Upper lobe of left lung (tissue), 6 donors: ENCODE measurements at regions not wholly inside any gene's neighbourhood (a gene's known extent, or its start where the extent isn't known, plus 50 kb on each side); places are given as distances from the start of the nearest gene placed in this dataset.

Source experiments
- ATAC-seq, 2 donors: fragments of 200-7000 bp; cut with Tn5 transposase; one replicate each; pipeline ENCODE4 v1.9.1; 2022; ENCODE audit warnings: mild to moderate bottlenecking in 2 of 2, moderate library complexity in 2 of 2; ENCODE audit not compliant: low FRiP score in 2 of 2
- DNase-seq, 2 donors: peaks; one replicate each; pipeline ENCODE4 v3.0.0-alpha.2; 2019 to 2020
- H3K27ac ChIP-seq, 4 donors: fragments of 200-600 bp; sonication (generic); one replicate each; pipeline ENCODE4 v1.5.1; 2016 to 2019
- H3K27me3 ChIP-seq, 4 donors: fragments of 200-600 bp; sonication (generic); one replicate each; pipeline ENCODE4 v1.5.1; 2017 to 2019
- H3K36me3 ChIP-seq, 4 donors: fragments of 200-600 bp; sonication (generic); one replicate each; pipeline ENCODE4 v1.5.1; 2016 to 2019
- H3K4me1 ChIP-seq, 4 donors: fragments of 200-600 bp; sonication (generic); one replicate each; pipeline ENCODE4 v1.5.1; 2018 to 2019
- H3K4me3 ChIP-seq, 4 donors: fragments of 200-600 bp; sonication (generic); one replicate each; pipeline ENCODE4 v1.5.1; 2017 to 2019; ENCODE audit warnings: mild to moderate bottlenecking in 2 of 4, moderate library complexity in 1 of 4
- H3K9me3 ChIP-seq, 4 donors: fragments of 200-600 bp; sonication (generic); one replicate each; pipeline ENCODE4 v1.5.1; 2018 to 2019
- CTCF ChIP-seq, 6 experiments: fragments of 450-650 bp in 4 of 6; fragments of 200-600 bp in 2 of 6; sonication (generic) in 2 of 6; IDR thresholded peaks; one replicate each; pipeline ENCODE4 v1.5.1; 2016 to 2019; ENCODE audit warnings: antibody characterized with exemption in 6 of 6
- EP300 ChIP-seq, 4 donors: sonication (generic); formaldehyde crosslinking; IDR thresholded peaks; one replicate each; pipeline ENCODE4 v1.5.1; 2017; ENCODE audit warnings: antibody characterized with exemption in 4 of 4, control low read depth in 2 of 4
- POLR2A ChIP-seq, 4 donors: fragments of 450-650 bp; IDR thresholded peaks; one replicate each; pipeline ENCODE4 v1.5.1; 2016 to 2017; ENCODE audit warnings: antibody characterized with exemption in 4 of 4, mild to moderate bottlenecking in 2 of 4
- POLR2AphosphoS5 ChIP-seq, 2 donors: sonication (generic); formaldehyde crosslinking; IDR thresholded peaks; one replicate each; pipeline ENCODE4 v1.5.1; 2017; ENCODE audit warnings: antibody characterized with exemption in 2 of 2
- WGBS, 2 donors: methylation state at CpG; one replicate each; pipeline ENCODE4 v1.1.5; 2017 to 2018; 5-methylcytosine and 5-hydroxymethylcytosine counted together
- donor health status: DM: no; HTN: no; CAD: no; lungs with moderate emphysema.
- donor health status: DM: no; HTN: yes; CAD: no; lungs with severe emphysema.

- H3K27ac ChIP-seq, result no peak overlapping the region
- 45 to 76% methylated on average over 1 of the region's 1 CpG for WGBS, 2 donors
- H3K4me1 ChIP-seq, result peaks cover 0 to 4% (median 0%) of the 10 kb centered on the region in 4 donors
- H3K4me3 ChIP-seq, result no peak overlapping the region
- H3K27me3 ChIP-seq, result no peaks in the 10 kb centered on the region
- DNase-seq, result no peak
- peak in 1 of 2 donors; percentile 32 for ATAC-seq
- TF ChIP-seq EP300 (IDR thresholded peaks at IDR 0.05), result no peak
- no peak for TF ChIP-seq POLR2A (IDR thresholded peaks at IDR 0.05)
- TF ChIP-seq POLR2AphosphoS5 (IDR thresholded peaks at IDR 0.05), result no peak
- TF ChIP-seq CTCF (IDR thresholded peaks at IDR 0.05), result no peak
- no peaks in the 10 kb centered on the region for H3K36me3 ChIP-seq
- no peaks in the 10 kb centered on the region for H3K9me3 ChIP-seq
These were observed 144.3 kb upstream of the KLF3 start for GRCh38 chr4:38519666-38520065.

- DNase-seq (peak in 1 of 2 donors; percentile 32), ATAC-seq (peak; percentile 37 to 55)
- H3K4me3 ChIP-seq, result no peak overlapping the region
- no peaks in the 10 kb centered on the region for H3K27me3 ChIP-seq
- 62 to 75% methylated on average over 5 of the region's 5 CpGs for WGBS, 2 donors
- H3K9me3 ChIP-seq, result no peaks in the 10 kb centered on the region
- H3K27ac ChIP-seq, result no peak overlapping the region
- peaks cover 0 to 8% (median 0%) of the 10 kb centered on the region in 4 donors for H3K4me1 ChIP-seq
- TF ChIP-seq CTCF (IDR thresholded peaks at IDR 0.05) (no peak), POLR2A (IDR thresholded peaks at IDR 0.05) (no peak), EP300 (IDR thresholded peaks at IDR 0.05) (no peak)
- no peaks in the 10 kb centered on the region for H3K36me3 ChIP-seq
These were observed 140.9 kb upstream of the KLF3 start for GRCh38 chr4:38523054-38523453.

GRCh38 chr4:38523524-38524448, 140.2 kb upstream of the KLF3 start:
- WGBS, 2 donors, result 67 to 77% methylated on average over 16 of the region's 16 CpGs
- ATAC-seq, result peak; percentile 46 to 67
- no peaks in the 10 kb centered on the region for H3K36me3 ChIP-seq
- H3K27me3 ChIP-seq, result no peaks in the 10 kb centered on the region
- peak overlapping the region in 3 of 4 donors; percentile 18 to 61 (median 53) for H3K27ac ChIP-seq
- H3K9me3 ChIP-seq, result no peaks in the 10 kb centered on the region
- no peak for TF ChIP-seq POLR2AphosphoS5 (IDR thresholded peaks at IDR 0.05)
- no peak for TF ChIP-seq POLR2A (IDR thresholded peaks at IDR 0.05)
- TF ChIP-seq EP300 (IDR thresholded peaks at IDR 0.05), result no peak
- TF ChIP-seq CTCF (IDR thresholded peaks at IDR 0.05), result no peak
- H3K4me1 ChIP-seq, result peaks cover 0 to 8% (median 0%) of the 10 kb centered on the region in 4 donors
- peak overlapping the region in 1 of 4 donors; percentile 5 for H3K4me3 ChIP-seq
- DNase-seq, result no peak

GRCh38 chr4:38526412-38526811, 137.6 kb upstream of the KLF3 start:
- 52 to 89% methylated on average over 5 of the region's 5 CpGs for WGBS, 2 donors

More at GRCh38 chr4:38526412-38526811, 137.6 kb upstream of the KLF3 start:
- ATAC-seq, result no peak
- no peak overlapping the region for H3K27ac ChIP-seq
- H3K4me3 ChIP-seq, result no peak overlapping the region
- peaks cover 11 to 18% (median 12%) of the 10 kb centered on the region in 4 donors for H3K4me1 ChIP-seq
- H3K9me3 ChIP-seq, result no peaks in the 10 kb centered on the region
- no peaks in the 10 kb centered on the region for H3K27me3 ChIP-seq
- no peak for TF ChIP-seq POLR2AphosphoS5 (IDR thresholded peaks at IDR 0.05)
- no peak for TF ChIP-seq CTCF (IDR thresholded peaks at IDR 0.05)
- no peak for TF ChIP-seq POLR2A (IDR thresholded peaks at IDR 0.05)
- no peak for TF ChIP-seq EP300 (IDR thresholded peaks at IDR 0.05)
- H3K36me3 ChIP-seq, result no peaks in the 10 kb centered on the region
- no peak for DNase-seq
